ENCODE measurements at regions not wholly inside any gene's neighbourhood (a gene's known extent, or its start where the extent isn't known, plus 50 kb on each side); places are given as distances from the start of the nearest gene placed in this dataset.
"Not testable (repeated sequence)": the region's sequence is repeated elsewhere in the genome, so short reads cannot be mapped to it uniquely, and the experiment has no call there.

- H3K4me3 ChIP-seq (ENCODE audit: low read depth, low read length) = no peak overlapping the region
These were observed 160.2 kb downstream of the CRPPA start for GRCh38 chr7:16261100-16261499.

GRCh38 chr7:16260236-16260728 lies 161.1 kb downstream of the CRPPA start:
- no peak overlapping the region for H3K4me3 ChIP-seq (ENCODE audit: low read depth, low read length)
- TF ChIP-seq CTCF (IDR thresholded peaks at IDR 0.05; ENCODE audit: borderline replicate concordance, insufficient read depth, low read depth, low read length) = no peak

More at GRCh38 chr7:16261100-16261499, 160.2 kb downstream of the CRPPA start:
- TF ChIP-seq CTCF (IDR thresholded peaks at IDR 0.05; ENCODE audit: borderline replicate concordance, insufficient read depth, low read depth, low read length) = no peak

GRCh38 chr7:16256419-16256818 lies 164.9 kb downstream of the CRPPA start:
- not testable (repeated sequence) for H3K4me3 ChIP-seq (ENCODE audit: low read depth, low read length)

GRCh38 chr7:16255952-16256351 lies 165.4 kb downstream of the CRPPA start:
- not testable (repeated sequence) for H3K4me3 ChIP-seq (ENCODE audit: low read depth, low read length)

GRCh38 chr7:16250655-16251054 lies 170.7 kb downstream of the CRPPA start:
- H3K4me3 ChIP-seq (ENCODE audit: low read depth, low read length) = not testable (repeated sequence)

- H3K4me3 ChIP-seq (ENCODE audit: low read depth, low read length) = not testable (repeated sequence)
These were observed 172.1 kb downstream of the CRPPA start for GRCh38 chr7:16249204-16249603.

GRCh38 chr7:16248556-16248955 lies 172.8 kb downstream of the CRPPA start:
- H3K4me3 ChIP-seq (ENCODE audit: low read depth, low read length) = not testable (repeated sequence)

- no peak overlapping the region for H3K4me3 ChIP-seq (ENCODE audit: low read depth, low read length)
- no peak for TF ChIP-seq CTCF (IDR thresholded peaks at IDR 0.05; ENCODE audit: borderline replicate concordance, insufficient read depth, low read depth, low read length)
These were observed 176.9 kb downstream of the CRPPA start for GRCh38 chr7:16244469-16244868.

GRCh38 chr7:16242920-16243319 lies 178.4 kb downstream of the CRPPA start:
- no peak for TF ChIP-seq CTCF (IDR thresholded peaks at IDR 0.05; ENCODE audit: borderline replicate concordance, insufficient read depth, low read depth, low read length)
- H3K4me3 ChIP-seq (ENCODE audit: low read depth, low read length) = no peak overlapping the region

GRCh38 chr7:16241017-16241416 lies 180.3 kb downstream of the CRPPA start:
- TF ChIP-seq CTCF (IDR thresholded peaks at IDR 0.05; ENCODE audit: borderline replicate concordance, insufficient read depth, low read depth, low read length) = no peak
- no peak overlapping the region for H3K4me3 ChIP-seq (ENCODE audit: low read depth, low read length)

Data from GM12875 (cell line).